PC-3 (cell line): ENCODE measurements at regions not wholly inside any gene's neighbourhood (a gene's known extent, or its start where the extent isn't known, plus 50 kb on each side); places are given as distances from the start of the nearest gene placed in this dataset.

Experiments
- EZH2 ChIP-seq: fragments of 300-600 bp; sonication (generic); IDR thresholded peaks from one replicate; pipeline ENCODE4 v1.6.1; 2017; ENCODE audit warnings: antibody characterized with exemption, mild to moderate bottlenecking, low read length; ENCODE audit not compliant: unreplicated experiment
- TF ChIP-seq, protein P1 (sequence below): fragments of 300-600 bp; sonication (generic); conservative IDR thresholded peaks from 2 replicates; pipeline ENCODE4 v1.5.1; 2017; ENCODE audit warnings: antibody characterized with exemption, low read depth, mild to moderate bottlenecking, low read length

DNA sequence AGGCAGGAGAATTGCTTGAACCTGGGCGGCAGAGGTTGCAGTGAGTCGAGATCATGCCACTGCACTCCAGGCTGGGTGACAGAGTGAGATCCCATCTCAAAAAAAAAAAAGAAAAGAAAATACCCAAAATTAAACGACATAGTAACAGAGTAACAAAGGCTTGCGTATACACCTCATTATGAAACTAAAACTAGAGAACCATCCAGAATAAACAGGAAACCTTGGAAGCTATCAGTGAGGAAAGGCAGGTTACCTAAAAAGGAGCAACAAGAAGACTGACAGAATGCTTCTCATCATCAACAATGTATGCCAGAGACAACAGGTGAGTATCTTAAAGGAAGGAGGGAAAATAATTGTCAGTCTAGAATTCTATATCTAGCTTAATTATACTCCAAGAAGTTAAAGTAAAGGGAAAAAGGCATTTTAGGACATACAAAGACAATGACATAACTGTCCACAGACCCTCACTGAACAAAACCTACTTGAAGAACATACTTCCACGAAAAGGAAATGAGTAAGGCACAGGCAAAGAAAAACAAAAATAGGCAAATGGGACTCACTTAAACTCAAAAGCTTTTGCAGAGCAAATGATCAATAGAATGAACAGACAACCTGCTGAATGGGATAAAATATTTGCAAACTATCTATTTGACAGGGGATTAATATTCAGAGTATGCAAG is 64.1 kb upstream of the NT5E start:
- TF ChIP-seq, protein P1, sequence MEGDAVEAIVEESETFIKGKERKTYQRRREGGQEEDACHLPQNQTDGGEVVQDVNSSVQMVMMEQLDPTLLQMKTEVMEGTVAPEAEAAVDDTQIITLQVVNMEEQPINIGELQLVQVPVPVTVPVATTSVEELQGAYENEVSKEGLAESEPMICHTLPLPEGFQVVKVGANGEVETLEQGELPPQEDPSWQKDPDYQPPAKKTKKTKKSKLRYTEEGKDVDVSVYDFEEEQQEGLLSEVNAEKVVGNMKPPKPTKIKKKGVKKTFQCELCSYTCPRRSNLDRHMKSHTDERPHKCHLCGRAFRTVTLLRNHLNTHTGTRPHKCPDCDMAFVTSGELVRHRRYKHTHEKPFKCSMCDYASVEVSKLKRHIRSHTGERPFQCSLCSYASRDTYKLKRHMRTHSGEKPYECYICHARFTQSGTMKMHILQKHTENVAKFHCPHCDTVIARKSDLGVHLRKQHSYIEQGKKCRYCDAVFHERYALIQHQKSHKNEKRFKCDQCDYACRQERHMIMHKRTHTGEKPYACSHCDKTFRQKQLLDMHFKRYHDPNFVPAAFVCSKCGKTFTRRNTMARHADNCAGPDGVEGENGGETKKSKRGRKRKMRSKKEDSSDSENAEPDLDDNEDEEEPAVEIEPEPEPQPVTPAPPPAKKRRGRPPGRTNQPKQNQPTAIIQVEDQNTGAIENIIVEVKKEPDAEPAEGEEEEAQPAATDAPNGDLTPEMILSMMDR: no peak
- no peak for TF ChIP-seq EZH2
